ENCODE measurements at regions not wholly inside any gene's neighbourhood (a gene's known extent, or its start where the extent isn't known, plus 50 kb on each side); places are given as distances from the start of the nearest gene placed in this dataset.

- TF ChIP-seq POLR2A (IDR thresholded peaks at IDR 0.05) = no peak
- TF ChIP-seq, protein P1, sequence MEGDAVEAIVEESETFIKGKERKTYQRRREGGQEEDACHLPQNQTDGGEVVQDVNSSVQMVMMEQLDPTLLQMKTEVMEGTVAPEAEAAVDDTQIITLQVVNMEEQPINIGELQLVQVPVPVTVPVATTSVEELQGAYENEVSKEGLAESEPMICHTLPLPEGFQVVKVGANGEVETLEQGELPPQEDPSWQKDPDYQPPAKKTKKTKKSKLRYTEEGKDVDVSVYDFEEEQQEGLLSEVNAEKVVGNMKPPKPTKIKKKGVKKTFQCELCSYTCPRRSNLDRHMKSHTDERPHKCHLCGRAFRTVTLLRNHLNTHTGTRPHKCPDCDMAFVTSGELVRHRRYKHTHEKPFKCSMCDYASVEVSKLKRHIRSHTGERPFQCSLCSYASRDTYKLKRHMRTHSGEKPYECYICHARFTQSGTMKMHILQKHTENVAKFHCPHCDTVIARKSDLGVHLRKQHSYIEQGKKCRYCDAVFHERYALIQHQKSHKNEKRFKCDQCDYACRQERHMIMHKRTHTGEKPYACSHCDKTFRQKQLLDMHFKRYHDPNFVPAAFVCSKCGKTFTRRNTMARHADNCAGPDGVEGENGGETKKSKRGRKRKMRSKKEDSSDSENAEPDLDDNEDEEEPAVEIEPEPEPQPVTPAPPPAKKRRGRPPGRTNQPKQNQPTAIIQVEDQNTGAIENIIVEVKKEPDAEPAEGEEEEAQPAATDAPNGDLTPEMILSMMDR (IDR thresholded peaks at IDR 0.05) = no peak
Observed at GRCh38 chr17:14489986-14490385, 189.1 kb downstream of the HS3ST3B1 start.

Data from Peyer's patch (tissue), 4 donors.